ENCODE measurements at regions not wholly inside any gene's neighbourhood (a gene's known extent, or its start where the extent isn't known, plus 50 kb on each side); places are given as distances from the start of the nearest gene placed in this dataset.

GRCh38 chr20:60455272-60455671, 497.0 kb downstream of the CDH26 start:
- H3K9me3 ChIP-seq (ENCODE audit: control insufficient read depth, insufficient read depth, low read length), result peaks cover 15% of the 10 kb centered on the region
- TF ChIP-seq MXI1 (IDR thresholded peaks at IDR 0.05; ENCODE audit: borderline replicate concordance, low read depth, low read length) (no peak), USF2 (IDR thresholded peaks at IDR 0.05; ENCODE audit: low read depth, low read length) (no peak), BHLHE40 (IDR thresholded peaks at IDR 0.05; ENCODE audit: low read depth, low read length) (no peak), POLR2A (IDR thresholded peaks at IDR 0.05; ENCODE audit: low read depth, low read length) (no peak), RCOR1 (IDR thresholded peaks at IDR 0.05; ENCODE audit: insufficient replicate concordance, low read length) (no peak)
- TF ChIP-seq, protein P1, sequence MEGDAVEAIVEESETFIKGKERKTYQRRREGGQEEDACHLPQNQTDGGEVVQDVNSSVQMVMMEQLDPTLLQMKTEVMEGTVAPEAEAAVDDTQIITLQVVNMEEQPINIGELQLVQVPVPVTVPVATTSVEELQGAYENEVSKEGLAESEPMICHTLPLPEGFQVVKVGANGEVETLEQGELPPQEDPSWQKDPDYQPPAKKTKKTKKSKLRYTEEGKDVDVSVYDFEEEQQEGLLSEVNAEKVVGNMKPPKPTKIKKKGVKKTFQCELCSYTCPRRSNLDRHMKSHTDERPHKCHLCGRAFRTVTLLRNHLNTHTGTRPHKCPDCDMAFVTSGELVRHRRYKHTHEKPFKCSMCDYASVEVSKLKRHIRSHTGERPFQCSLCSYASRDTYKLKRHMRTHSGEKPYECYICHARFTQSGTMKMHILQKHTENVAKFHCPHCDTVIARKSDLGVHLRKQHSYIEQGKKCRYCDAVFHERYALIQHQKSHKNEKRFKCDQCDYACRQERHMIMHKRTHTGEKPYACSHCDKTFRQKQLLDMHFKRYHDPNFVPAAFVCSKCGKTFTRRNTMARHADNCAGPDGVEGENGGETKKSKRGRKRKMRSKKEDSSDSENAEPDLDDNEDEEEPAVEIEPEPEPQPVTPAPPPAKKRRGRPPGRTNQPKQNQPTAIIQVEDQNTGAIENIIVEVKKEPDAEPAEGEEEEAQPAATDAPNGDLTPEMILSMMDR (conservative IDR thresholded peaks at IDR 0.05; ENCODE audit: low read depth, low read length), result no peak
- in situ Hi-C loops (cut with MboI; ENCODE audit: low sequenced_read_pairs), result no loop called here
- no TSS peak for BruUV-seq (replicated peaks)
- POLR2A ChIA-PET (ENCODE audit: unreplicated experiment), result no interaction called here
- 56% methylated on average over 6 of the region's 8 CpGs; no CpG with 5 or more reads in 1 of the 2 experiments for WGBS, 2 experiments (ENCODE audit: extremely low coverage in 2 of 2, insufficient read length in 1 of 2)
- no peaks in the 10 kb centered on the region for H3K27me3 ChIP-seq (ENCODE audit: control insufficient read depth, insufficient read depth, low read length)
- no peak overlapping the region for H3K4ac ChIP-seq (ENCODE audit: low read depth, low read length)
- dilution Hi-C loops (cut with HindIII; ENCODE audit: low sequenced_read_pairs, unreplicated experiment), result no loop called here
- no peaks in the 10 kb centered on the region for H3K4me1 ChIP-seq (ENCODE audit: control insufficient read depth, insufficient read depth, low read length)
- no peak overlapping the region for H4K5ac ChIP-seq (ENCODE audit: low read depth, low read length)
- no peak overlapping the region for H3K27ac ChIP-seq (ENCODE audit: insufficient read depth, low read length)
- no peak overlapping the region for H2BK5ac ChIP-seq (ENCODE audit: low read depth, low read length, poor library complexity, severe bottlenecking)
- no peak overlapping the region for H2BK15ac ChIP-seq (ENCODE audit: low read depth, low read length)
- no peak overlapping the region for H3K23ac ChIP-seq (ENCODE audit: low read depth, low read length)
- no peak overlapping the region for H2BK120ac ChIP-seq (ENCODE audit: low read depth, low read length)
- H3K56ac ChIP-seq (ENCODE audit: extremely low read depth, insufficient read depth, low read length), result no peak overlapping the region
- no peaks in the 10 kb centered on the region for H3K36me3 ChIP-seq (ENCODE audit: control insufficient read depth, insufficient read depth, low read length)
- no peaks in the 10 kb centered on the region for H3K79me1 ChIP-seq (ENCODE audit: low read depth in 1 of 2, low read length in 2 of 2)
- no peaks in the 10 kb centered on the region for H4K20me1 ChIP-seq (ENCODE audit: insufficient read depth, low read length)
- no peak for DNase-seq
- no peak for ATAC-seq (ENCODE audit: low read depth)
- no peak overlapping the region for H2AK5ac ChIP-seq (ENCODE audit: low read depth, low read length)
- no peak overlapping the region for H4K91ac ChIP-seq (ENCODE audit: insufficient read depth, low read depth, low read length)
- H2BK20ac ChIP-seq (ENCODE audit: low read depth, low read length), result no peak overlapping the region
- no peak overlapping the region for H2AK9ac ChIP-seq (replicated peaks; ENCODE audit: low read depth, low read length, poor library complexity)
- no peak overlapping the region for H3K4me2 ChIP-seq (ENCODE audit: low read depth, low read length)
- no peak overlapping the region for H3K9ac ChIP-seq (ENCODE audit: low read depth, low read length)
- H3K4me3 ChIP-seq (ENCODE audit: insufficient read depth, low read depth, low read length), result no peak overlapping the region
- intact Hi-C loops (cut with micrococcal nuclease), result no loop called here
- H3K14ac ChIP-seq (replicated peaks; ENCODE audit: low read depth, low read length), result no peak overlapping the region
- no peak overlapping the region for H2AFZ ChIP-seq (replicated peaks; ENCODE audit: low read length, poor library complexity)
- H3K18ac ChIP-seq (ENCODE audit: low read depth, low read length), result no peak overlapping the region
- no peaks in the 10 kb centered on the region for H3K9me1 ChIP-seq (ENCODE audit: insufficient read depth, low read length)
- CTCF ChIA-PET, result no interaction called here
- no peak overlapping the region for H4K8ac ChIP-seq (ENCODE audit: low read depth in 2 of 2, low read length in 2 of 2)
